Eye (tissue), 1 donor: ENCODE measurements at regions not wholly inside any gene's neighbourhood (a gene's known extent, or its start where the extent isn't known, plus 50 kb on each side); places are given as distances from the start of the nearest gene placed in this dataset.

Experiments
- DNase-seq: peaks from one replicate; pipeline ENCODE4 v3.0.0-alpha.2; 2015

DNA sequence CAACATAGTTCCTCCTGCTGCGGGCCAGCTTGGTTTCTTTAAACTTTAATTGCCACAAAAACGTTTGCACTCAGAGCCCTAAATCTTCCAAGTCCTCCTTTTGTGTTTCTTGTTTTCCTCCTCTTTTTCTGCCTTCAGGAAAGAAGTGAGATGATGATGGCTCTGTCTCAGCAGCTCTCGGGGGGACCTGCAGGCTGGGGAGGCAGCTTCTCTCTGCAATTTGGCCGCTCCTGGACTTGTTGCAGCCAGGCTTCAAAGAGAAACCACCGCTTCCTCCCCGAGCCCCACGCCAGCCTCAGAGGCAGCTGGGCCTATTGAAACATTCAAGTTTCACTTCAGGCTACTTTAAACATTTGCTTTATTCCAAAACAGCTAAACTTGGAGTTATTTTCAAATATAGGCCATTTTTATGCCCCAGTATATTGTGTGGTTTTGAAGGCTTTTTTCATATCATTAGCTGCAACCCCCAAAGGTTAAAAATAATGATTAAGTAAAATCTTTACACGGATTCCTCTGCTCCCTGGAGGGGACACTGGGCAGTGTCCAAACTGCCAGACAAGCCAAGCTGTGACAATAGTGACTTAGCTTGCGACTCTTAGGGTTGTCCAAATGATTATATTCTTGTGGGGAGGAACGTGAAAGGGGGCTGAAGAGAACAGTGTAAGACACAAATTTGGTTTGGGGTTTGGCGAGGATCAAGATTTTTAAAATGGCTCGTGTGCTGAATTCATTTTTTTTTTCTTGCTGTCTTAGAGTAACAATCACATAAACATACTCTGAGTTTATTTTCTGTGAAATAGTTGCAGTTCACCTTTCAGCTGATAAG lies 330.8 kb downstream of the DLEU7 start:
- DNase-seq = peak; percentile 62

DNA sequence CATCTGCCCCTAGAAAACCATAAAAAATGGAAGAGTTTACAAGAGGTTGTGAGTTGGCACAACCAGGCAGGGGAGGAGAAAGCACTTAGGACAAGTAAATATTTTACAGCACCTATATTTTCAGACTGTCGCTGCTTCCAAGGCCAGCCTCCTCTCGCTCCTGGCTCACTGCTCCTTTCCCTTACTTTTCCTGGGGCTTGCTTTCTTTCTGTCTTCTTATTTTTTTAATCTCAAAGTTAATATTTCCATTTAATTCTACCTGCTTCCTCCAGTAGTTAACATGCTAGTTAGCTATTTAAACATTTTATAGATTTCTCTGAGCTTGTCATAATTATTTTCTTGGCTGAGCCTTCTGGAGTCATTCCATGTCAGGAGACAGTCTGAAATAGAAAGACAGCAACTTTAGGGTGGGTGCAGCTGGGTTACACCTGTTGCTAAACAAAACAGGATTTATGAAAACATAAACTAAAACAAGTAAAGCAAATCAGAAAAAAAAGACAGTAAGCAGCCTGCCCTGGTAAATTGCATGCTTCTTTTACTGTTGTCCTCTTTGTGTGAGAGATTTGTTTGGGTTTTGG lies 330.1 kb downstream of the DLEU7 start:
- no peak for DNase-seq

- no peak for DNase-seq
Observed at GRCh38 chr13:50514249-50514648, 329.2 kb downstream of the DLEU7 start.

- no peak for DNase-seq
Observed at GRCh38 chr13:50518131-50518530, 325.4 kb downstream of the DLEU7 start.

GRCh38 chr13:50518781-50519201 lies 324.7 kb downstream of the DLEU7 start:
- no peak for DNase-seq

- no peak for DNase-seq
Observed at GRCh38 chr13:50519866-50520265, 323.6 kb downstream of the DLEU7 start.

DNA sequence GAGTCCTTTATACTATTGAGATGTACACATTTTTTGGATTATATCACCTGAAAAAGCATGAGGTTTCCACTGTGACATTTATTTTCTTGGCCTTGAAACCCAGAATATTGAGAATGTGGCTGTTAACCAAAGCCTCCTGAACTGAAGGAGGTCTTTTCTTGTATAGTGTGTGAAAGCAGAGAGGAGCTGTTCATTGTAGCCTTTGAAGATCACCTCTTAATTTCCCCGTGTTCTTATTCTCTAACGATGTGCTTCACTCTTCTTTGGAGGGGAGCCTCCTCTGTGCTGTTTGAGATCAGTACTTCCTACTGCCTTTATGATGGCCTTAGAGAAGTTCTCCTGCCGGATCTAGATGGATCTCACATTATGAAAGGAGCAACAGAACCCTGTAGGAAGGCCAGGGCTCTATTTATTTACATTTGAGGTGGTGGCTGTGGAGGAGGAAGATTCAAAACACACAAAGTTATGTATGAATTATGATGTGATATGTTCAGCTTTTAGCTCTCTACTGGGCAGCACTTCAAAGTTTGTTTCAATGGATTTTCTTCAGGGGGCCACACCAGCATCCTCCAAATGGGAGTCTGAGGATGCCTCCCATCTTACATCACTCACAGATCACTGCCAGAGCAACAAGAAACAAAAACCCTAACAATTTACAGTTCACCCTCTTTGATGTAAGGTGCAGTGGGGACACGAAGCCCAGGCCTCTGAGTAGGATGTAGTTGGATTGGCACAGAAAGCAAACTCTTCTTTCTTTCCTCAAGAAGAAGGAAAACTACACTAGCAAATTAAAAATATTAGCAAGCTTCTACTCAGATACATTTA lies 322.3 kb downstream of the DLEU7 start:
- DNase-seq = no peak

GRCh38 chr13:50521831-50522149 lies 321.7 kb downstream of the DLEU7 start:
- DNase-seq = peak; percentile 50

GRCh38 chr13:50522506-50522905 lies 321.0 kb downstream of the DLEU7 start:
- no peak for DNase-seq

DNA sequence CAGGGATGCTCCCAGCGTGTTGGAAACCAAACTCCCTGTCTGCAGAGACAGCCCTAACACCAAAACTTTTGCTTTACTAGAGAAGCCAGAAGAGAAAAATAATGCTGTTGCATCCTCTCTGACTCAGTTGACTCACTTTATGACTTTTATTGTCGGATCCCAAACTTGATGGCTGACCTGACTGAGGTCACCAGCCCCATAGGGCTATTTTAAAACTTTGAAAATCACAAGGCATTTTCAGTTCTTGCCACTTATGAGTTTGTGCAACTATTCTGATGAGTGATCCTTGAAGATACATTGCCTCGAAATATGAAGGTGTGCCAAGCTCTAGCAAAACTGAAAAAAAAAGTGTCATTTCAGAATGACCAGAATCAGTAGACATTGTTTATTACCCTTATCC lies 320.2 kb downstream of the DLEU7 start:
- no peak for DNase-seq

DNA sequence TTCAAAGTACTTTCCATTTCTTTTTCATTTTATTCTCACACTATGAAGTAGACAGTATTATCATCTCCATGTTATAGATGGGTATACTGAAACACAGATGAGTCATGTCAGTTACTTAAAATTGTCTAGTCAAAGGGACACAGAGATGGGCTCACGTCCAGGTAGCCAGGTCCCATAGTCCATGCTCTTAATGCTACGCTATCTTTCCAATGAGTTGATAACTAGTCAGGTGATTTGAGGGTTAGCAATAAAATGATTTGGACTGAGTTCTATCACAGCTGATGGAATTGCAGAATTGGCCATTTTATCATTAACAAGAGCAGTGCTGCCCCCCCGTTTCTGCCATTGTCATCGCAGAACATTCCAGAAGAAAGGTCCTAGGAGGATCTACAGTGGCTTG lies 318.9 kb downstream of the DLEU7 start:
- no peak for DNase-seq

DNA sequence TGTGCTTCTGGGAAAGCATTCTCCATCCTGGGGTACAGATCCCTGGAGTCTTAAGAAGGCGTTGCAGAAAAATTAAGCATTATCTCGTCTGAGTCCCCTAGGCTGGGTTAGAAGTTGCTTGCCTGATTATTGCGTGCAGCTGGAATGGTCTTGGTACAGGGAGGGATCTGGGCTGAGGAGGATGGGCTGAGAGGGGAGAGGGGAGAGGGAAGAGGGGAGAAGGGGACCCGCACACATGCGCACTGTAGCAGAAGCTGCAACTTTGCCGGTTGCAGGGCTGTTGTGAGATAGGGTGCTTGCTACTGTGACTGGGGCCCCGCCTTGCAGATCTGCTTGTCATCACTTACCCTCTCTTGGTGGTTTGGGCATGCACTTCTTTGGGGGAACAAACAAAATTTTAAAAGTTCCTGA lies 316.8 kb downstream of the DLEU7 start:
- DNase-seq = no peak

GRCh38 chr13:50527188-50527587 lies 316.3 kb downstream of the DLEU7 start:
- DNase-seq = no peak

- DNase-seq = no peak
Observed at GRCh38 chr13:50527612-50528509, 315.6 kb downstream of the DLEU7 start.

- DNase-seq = no peak
Observed at GRCh38 chr13:50529154-50529882, 314.2 kb downstream of the DLEU7 start.

GRCh38 chr13:50531917-50532899 lies 311.3 kb downstream of the DLEU7 start:
- DNase-seq = peak; percentile 49

- no peak for DNase-seq
Observed at GRCh38 chr13:50535050-50535449, 308.4 kb downstream of the DLEU7 start.

- no peak for DNase-seq
Observed at GRCh38 chr13:50537029-50537428, 306.5 kb downstream of the DLEU7 start.

- no peak for DNase-seq
Observed at GRCh38 chr13:50539791-50540530, 303.5 kb downstream of the DLEU7 start.

DNA sequence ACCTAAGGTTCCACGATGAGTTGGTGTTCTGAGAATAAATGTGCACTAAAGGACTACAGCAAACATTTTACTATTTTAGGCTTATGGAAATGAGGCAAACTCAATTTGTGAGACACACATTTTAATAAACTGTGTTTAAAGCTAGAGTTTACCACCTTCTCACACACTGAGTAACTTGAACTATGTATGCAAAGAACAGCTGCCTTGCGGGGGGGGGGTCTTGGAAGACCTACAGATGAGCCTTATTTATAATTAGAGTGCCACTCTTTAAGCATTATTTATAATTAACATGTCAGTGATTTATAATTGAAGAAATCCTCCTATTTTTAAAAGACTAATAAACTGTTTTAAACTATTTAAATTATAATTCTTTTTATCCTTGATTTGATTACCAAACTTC lies 300.4 kb downstream of the DLEU7 start:
- DNase-seq = no peak
